Thyroid gland (tissue), 4 donors: ENCODE measurements at regions not wholly inside any gene's neighbourhood (a gene's known extent, or its start where the extent isn't known, plus 50 kb on each side); places are given as distances from the start of the nearest gene placed in this dataset.

Experiments used
- DNase-seq, 2 donors: peaks; one replicate each; pipeline ENCODE4 v3.0.0-alpha.2; 2019
- H3K27ac ChIP-seq, 3 donors: fragments of 200-600 bp; sonication (generic); 1 replicate in 2 of 3; 2 replicates in 1 of 3; pipeline ENCODE4 v1.5.1; 2016 to 2019; ENCODE audit warnings: mild to moderate bottlenecking in 1 of 3, moderate library complexity in 1 of 3
- H3K27me3 ChIP-seq: fragments of 200-600 bp; sonication (generic); one replicate; pipeline ENCODE4 v1.5.1; 2019
- H3K36me3 ChIP-seq, 2 donors: fragments of 200-600 bp; sonication (generic); one replicate each; pipeline ENCODE4 v1.5.1; 2016 to 2019
- H3K4me1 ChIP-seq, 2 donors: fragments of 200-600 bp; sonication (generic); one replicate each; pipeline ENCODE4 v1.5.1; 2017 to 2019
- H3K4me3 ChIP-seq, 3 donors: fragments of 200-600 bp; sonication (generic); replicated peaks in 1 of 3; 1 replicate in 2 of 3; 2 replicates in 1 of 3; pipeline ENCODE4 v1.5.1; 2016; ENCODE audit warnings: mild to moderate bottlenecking in 1 of 3
- H3K9me3 ChIP-seq: fragments of 200-600 bp; sonication (generic); one replicate; pipeline ENCODE4 v1.5.1; 2017
- CTCF ChIP-seq, 6 experiments: fragments of 200-600 bp in 3 of 6; fragments of 450-650 bp in 3 of 6; sonication (generic) in 3 of 6; IDR thresholded peaks; one replicate each; pipeline ENCODE4 v1.5.1; 2016 to 2019; ENCODE audit warnings: antibody characterized with exemption in 6 of 6, mild to moderate bottlenecking in 2 of 6, inconsistent platforms in 1 of 6, moderate library complexity in 1 of 6
- POLR2A ChIP-seq, 2 donors: fragments of 450-650 bp; IDR thresholded peaks; one replicate each; pipeline ENCODE4 v1.6.1; 2017; ENCODE audit warnings: antibody characterized with exemption in 2 of 2, mild to moderate bottlenecking in 2 of 2, moderate library complexity in 1 of 2
- WGBS, 2 donors: methylation state at CpG; one replicate each; pipeline ENCODE4 v1.1.5; 2017; 5-methylcytosine and 5-hydroxymethylcytosine counted together
- intact Hi-C: fragments of 100-400 bp; cut with DNase I; formaldehyde crosslinking; loops from one replicate; pipeline ENCODE4 v1.15.1; 2023

GRCh38 chr2:156841321-156841720 lies 405.1 kb downstream of the GPD2 start:
- Histone ChIP-seq H3K27me3 (no peaks in the 10 kb centered on the region), H3K4me1 (no peaks in the 10 kb centered on the region), H3K27ac (no peak overlapping the region), H3K9me3 (no peaks in the 10 kb centered on the region), H3K36me3 (no peaks in the 10 kb centered on the region), H3K4me3 (no peak overlapping the region)
- DNase-seq: no peak
- WGBS, 2 donors: 93 to 95% methylated on average over 3 of the region's 3 CpGs
- TF ChIP-seq CTCF (IDR thresholded peaks at IDR 0.05) (no peak), POLR2A (IDR thresholded peaks at IDR 0.05) (no peak)
- intact Hi-C loops: no loop called here

GRCh38 chr2:156845806-156846558 lies 409.8 kb downstream of the GPD2 start:
- intact Hi-C loops: no loop called here
- Histone ChIP-seq H3K4me3 (no peak overlapping the region), H3K27ac (no peak overlapping the region), H3K27me3 (no peaks in the 10 kb centered on the region), H3K4me1 (no peaks in the 10 kb centered on the region), H3K9me3 (no peaks in the 10 kb centered on the region), H3K36me3 (no peaks in the 10 kb centered on the region)
- TF ChIP-seq POLR2A (IDR thresholded peaks at IDR 0.05) (no peak), CTCF (IDR thresholded peaks at IDR 0.05) (no peak)
- 34 to 42% methylated on average over 4 of the region's 4 CpGs for WGBS, 2 donors
- DNase-seq: no peak

- Histone ChIP-seq H3K27ac (no peak overlapping the region), H3K27me3 (no peaks in the 10 kb centered on the region)
- TF ChIP-seq CTCF (IDR thresholded peaks at IDR 0.05): no peak
- TF ChIP-seq POLR2A (IDR thresholded peaks at IDR 0.05): no peak
Measured at GRCh38 chr2:156852210-156852609, 405.3 kb upstream of the GALNT5 start.

GRCh38 chr2:156852681-156853080 lies 404.8 kb upstream of the GALNT5 start:
- intact Hi-C loops: no loop called here
- Histone ChIP-seq H3K9me3 (no peaks in the 10 kb centered on the region), H3K4me1 (no peaks in the 10 kb centered on the region), H3K27me3 (no peaks in the 10 kb centered on the region), H3K4me3 (no peak overlapping the region), H3K36me3 (no peaks in the 10 kb centered on the region), H3K27ac (no peak overlapping the region)
- TF ChIP-seq POLR2A (IDR thresholded peaks at IDR 0.05): no peak
- TF ChIP-seq CTCF (IDR thresholded peaks at IDR 0.05): no peak
- no peak for DNase-seq

More at GRCh38 chr2:156852210-156852609, 405.3 kb upstream of the GALNT5 start:
- no peak overlapping the region for H3K4me3 ChIP-seq
- H3K4me1 ChIP-seq: no peaks in the 10 kb centered on the region
- no peaks in the 10 kb centered on the region for H3K36me3 ChIP-seq
- DNase-seq: no peak
- no peaks in the 10 kb centered on the region for H3K9me3 ChIP-seq
- intact Hi-C loops: no loop called here
- WGBS, 2 donors: 41 to 48% methylated on average over 4 of the region's 4 CpGs

- H3K4me1 ChIP-seq: no peaks in the 10 kb centered on the region
- 59 to 61% methylated on average over 2 of the region's 2 CpGs for WGBS, 2 donors
- H3K36me3 ChIP-seq: no peaks in the 10 kb centered on the region
- H3K27ac ChIP-seq: no peak overlapping the region
- H3K4me3 ChIP-seq: no peak overlapping the region
- no peak for DNase-seq
- intact Hi-C loops: no loop called here
- no peaks in the 10 kb centered on the region for H3K9me3 ChIP-seq
- TF ChIP-seq POLR2A (IDR thresholded peaks at IDR 0.05) (no peak), CTCF (IDR thresholded peaks at IDR 0.05) (no peak)
- no peaks in the 10 kb centered on the region for H3K27me3 ChIP-seq
Measured at GRCh38 chr2:156864325-156864724, 393.2 kb upstream of the GALNT5 start.
